Hematopoietic multipotent progenitor cell treated with erythropoietin and hydrocortisone succinate and interleukin-3 and kit ligand, for 6 days (in vitro differentiated cells): ENCODE measurements at regions not wholly inside any gene's neighbourhood (a gene's known extent, or its start where the extent isn't known, plus 50 kb on each side); places are given as distances from the start of the nearest gene placed in this dataset.
"Not testable (repeated sequence)": the region's sequence is repeated elsewhere in the genome, so short reads cannot be mapped to it uniquely, and the experiment has no call there.

Source experiments
- DNase-seq: peaks from one replicate; pipeline ENCODE4 v3.0.0-alpha.2; 2015

GRCh38 chr9:71361357-71361756 lies 239.9 kb upstream of the TRPM3 start:
- DNase-seq = no peak

DNA sequence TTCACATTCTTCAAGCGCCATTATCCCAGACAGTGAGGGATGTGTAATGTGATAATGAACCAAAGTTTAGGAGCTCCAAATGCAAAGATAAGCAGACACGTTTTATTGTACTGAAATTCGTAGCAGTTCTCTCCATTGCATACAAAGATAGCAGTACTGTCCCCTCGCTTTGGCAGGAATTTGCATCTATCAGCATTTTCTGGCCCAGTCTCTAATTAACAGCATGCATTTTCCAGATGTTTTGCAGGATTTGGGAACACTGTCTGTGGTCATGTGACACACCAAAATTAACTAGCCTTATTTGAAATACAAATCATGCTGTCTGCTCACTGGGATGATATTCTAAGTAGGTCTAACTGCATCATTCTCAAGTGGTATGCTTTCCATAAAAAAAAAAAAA lies 235.9 kb upstream of the TRPM3 start:
- DNase-seq = no peak

GRCh38 chr9:71355884-71356283 lies 234.5 kb upstream of the TRPM3 start:
- DNase-seq = no peak

GRCh38 chr9:71353720-71354119 lies 232.3 kb upstream of the TRPM3 start:
- no peak for DNase-seq

- DNase-seq = no peak
Observed at GRCh38 chr9:71352837-71353236, 231.4 kb upstream of the TRPM3 start.

- no peak for DNase-seq
Observed at GRCh38 chr9:71349218-71349617, 227.8 kb upstream of the TRPM3 start.

GRCh38 chr9:71333321-71333720 lies 211.9 kb upstream of the TRPM3 start:
- no peak for DNase-seq

- no peak for DNase-seq
Observed at GRCh38 chr9:71331603-71332002, 210.2 kb upstream of the TRPM3 start.

GRCh38 chr9:71329873-71330272 lies 208.5 kb upstream of the TRPM3 start:
- DNase-seq = no peak

DNA sequence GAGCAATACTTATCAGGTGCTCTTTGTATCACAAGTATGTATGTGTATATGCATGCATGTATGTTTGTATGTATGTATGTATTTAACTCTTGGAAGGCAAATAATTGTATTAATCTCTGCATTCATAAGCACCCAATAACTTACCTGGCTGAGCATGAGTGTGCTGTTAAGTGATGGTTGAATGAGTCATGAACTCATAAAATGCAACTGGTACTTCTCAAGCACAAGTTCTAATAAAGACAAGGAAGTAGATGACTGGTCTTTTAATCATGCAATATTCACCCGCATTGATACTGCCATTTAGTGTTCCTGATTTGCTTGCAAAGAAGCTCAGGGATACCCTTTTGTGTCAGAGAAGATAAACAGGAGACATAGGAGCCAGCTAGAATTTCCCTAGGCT lies 204.9 kb upstream of the TRPM3 start:
- no peak for DNase-seq

- DNase-seq = no peak
Observed at GRCh38 chr9:71323357-71323756, 201.9 kb upstream of the TRPM3 start.

DNA sequence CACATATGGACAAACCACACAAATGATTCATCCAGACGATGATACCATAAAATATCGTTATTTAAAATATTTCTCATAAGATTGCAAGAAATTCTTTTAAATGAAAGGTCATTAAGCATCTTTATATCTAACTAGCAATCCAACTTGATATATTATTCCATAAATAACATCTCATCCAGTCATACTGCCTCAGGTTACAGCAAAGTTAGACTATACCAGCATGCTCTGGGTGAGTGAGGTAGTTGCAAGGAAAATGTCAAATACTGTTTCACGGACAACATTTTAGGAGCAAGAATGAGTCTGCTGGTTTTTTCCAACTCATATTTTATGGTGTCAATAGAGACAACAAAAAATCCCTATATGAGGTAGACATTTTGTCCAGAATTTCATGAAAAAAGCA lies 200.9 kb upstream of the TRPM3 start:
- no peak for DNase-seq

DNA sequence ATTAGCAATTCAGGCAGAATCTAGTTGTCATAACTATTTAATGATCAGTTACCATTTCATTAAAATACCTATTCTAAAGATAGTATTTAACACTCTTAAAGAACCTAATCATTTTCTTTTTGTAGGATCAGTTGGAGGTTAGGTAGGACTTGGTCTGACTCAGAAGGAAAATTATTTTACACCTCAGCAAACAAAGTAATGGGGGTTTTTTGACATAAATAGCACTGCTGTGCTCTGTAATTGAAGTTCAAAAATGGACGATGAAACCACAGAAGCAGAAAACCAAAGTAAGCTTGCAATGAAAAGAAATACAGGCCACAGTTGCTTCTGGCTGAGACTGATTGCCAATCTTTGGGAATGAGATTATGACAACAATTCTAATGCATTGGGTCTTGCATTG lies 187.0 kb upstream of the TRPM3 start:
- no peak for DNase-seq

DNA sequence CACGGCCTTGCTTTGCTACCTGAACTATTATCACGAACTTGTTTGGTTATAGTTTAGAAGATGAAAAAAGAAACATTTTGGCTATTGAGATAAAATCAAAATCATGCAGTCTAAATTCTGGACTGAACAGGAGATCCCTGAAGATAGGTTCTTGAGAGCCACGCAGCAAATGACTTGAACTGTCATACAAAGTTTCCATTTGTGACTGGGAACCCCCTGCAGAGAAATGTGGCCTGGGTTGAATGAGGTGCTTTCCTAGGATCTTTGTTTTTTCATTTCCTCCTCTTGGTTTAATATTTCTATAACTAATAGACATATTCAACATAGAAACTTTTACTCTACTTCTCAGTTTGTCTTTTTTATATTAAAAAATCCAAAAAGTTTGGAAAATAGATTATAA lies 184.7 kb upstream of the TRPM3 start:
- no peak for DNase-seq

GRCh38 chr9:71303351-71303750 lies 181.9 kb upstream of the TRPM3 start:
- no peak for DNase-seq

- no peak for DNase-seq
Observed at GRCh38 chr9:71302776-71303175, 181.4 kb upstream of the TRPM3 start.

GRCh38 chr9:71295928-71296327 lies 174.5 kb upstream of the TRPM3 start:
- no peak for DNase-seq

GRCh38 chr9:71286146-71286545 lies 164.7 kb upstream of the TRPM3 start:
- no peak for DNase-seq

GRCh38 chr9:71285191-71285656 lies 163.8 kb upstream of the TRPM3 start:
- DNase-seq = peak; percentile 81

GRCh38 chr9:71282116-71282515 lies 160.7 kb upstream of the TRPM3 start:
- not testable (repeated sequence) for DNase-seq

- DNase-seq = no peak
Observed at GRCh38 chr9:71279151-71279739, 157.8 kb upstream of the TRPM3 start.

DNA sequence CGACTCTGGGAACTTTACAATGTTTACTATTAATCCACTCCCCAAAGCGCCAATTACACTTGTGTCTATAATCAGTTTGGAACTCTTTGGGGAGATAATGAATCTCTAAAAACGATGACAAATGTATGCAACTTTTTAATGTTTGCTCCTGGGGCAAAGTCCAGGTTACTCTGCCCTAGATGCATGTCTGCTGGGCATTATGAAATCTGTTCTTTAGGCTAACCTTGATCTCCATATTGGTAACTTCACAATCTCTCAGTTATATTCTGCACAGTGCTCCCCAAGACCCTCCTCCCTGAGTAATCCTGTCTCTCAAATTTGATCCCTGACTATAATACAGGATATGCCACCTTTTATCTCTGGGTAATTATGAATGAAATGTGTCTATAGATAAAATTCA lies 152.2 kb upstream of the TRPM3 start:
- DNase-seq = no peak

- DNase-seq = no peak
Observed at GRCh38 chr9:71271602-71272001, 150.2 kb upstream of the TRPM3 start.

DNA sequence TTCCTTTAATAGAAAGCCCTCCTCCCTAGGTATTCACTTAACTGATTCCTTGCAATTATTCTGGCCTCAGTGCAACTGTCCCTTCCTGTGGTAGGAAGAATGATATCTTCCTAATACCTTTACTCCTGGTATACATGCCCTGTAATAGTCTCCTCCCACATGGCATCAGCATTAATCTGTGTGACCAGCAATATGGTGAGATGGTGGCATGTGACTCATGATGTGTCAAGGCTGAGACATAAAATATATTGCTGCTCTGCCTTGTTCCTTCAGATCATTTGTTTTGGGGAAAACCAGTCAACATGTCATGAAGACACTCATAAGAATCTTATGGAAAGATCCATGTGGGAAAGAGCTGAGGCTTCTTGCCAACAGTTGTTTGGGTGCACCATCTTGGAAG lies 149.1 kb upstream of the TRPM3 start:
- no peak for DNase-seq

DNA sequence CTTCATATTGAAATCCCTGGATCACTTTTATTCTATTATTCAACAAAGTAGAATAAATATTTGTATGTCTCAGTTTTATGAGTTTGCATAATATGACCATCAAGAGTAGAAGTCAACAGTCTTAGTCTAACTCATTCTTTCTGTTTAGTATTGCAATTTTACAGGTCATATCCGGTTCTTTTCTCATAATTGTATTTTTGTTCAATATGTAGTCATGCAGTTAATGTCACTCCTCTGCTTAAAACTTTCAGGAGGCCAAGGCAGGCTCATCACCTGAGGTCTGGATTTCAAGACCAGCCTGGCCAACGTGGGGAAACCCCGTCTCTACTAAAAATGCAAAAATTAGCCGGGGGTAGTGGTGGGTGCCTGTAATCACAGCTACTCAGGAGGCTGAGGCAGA lies 148.4 kb upstream of the TRPM3 start:
- no peak for DNase-seq
